Colonic mucosa (tissue), 4 donors: ENCODE measurements at regions not wholly inside any gene's neighbourhood (a gene's known extent, or its start where the extent isn't known, plus 50 kb on each side); places are given as distances from the start of the nearest gene placed in this dataset.

Experiments used
- DNase-seq: peaks from one replicate; pipeline ENCODE4 v3.0.0-alpha.2; 2020
- H3K27ac ChIP-seq: fragments of 200-600 bp; one replicate; pipeline ENCODE4 v1.8.0; 2021
- H3K27me3 ChIP-seq: fragments of 200-600 bp; one replicate; pipeline ENCODE4 v1.8.0; 2021
- H3K36me3 ChIP-seq: fragments of 200-600 bp; one replicate; pipeline ENCODE4 v1.8.0; 2021
- H3K4me1 ChIP-seq: fragments of 200-600 bp; one replicate; pipeline ENCODE4 v1.8.0; 2021; ENCODE audit warnings: mild to moderate bottlenecking
- H3K4me3 ChIP-seq: fragments of 200-600 bp; one replicate; pipeline ENCODE4 v1.8.0; 2021
- H3K9ac ChIP-seq, 2 donors: one replicate each; pipeline ENCODE4 v1.7.0; 2013; ENCODE audit warnings: control low read depth in 2 of 2, low read depth in 2 of 2, low read length in 2 of 2
- H3K9me3 ChIP-seq: fragments of 200-600 bp; one replicate; pipeline ENCODE4 v1.8.0; 2021
- intact Hi-C: fragments of 100-400 bp; cut with DNase I; formaldehyde crosslinking; loops from one replicate; pipeline ENCODE4 v1.14.1; 2022
- TF ChIP-seq, protein P1 (sequence below): fragments of 200-600 bp; IDR thresholded peaks from one replicate; pipeline ENCODE4 v1.8.0; 2022; ENCODE audit warnings: antibody characterized with exemption, mild to moderate bottlenecking
- donor health status: healthy.
- donor health status: DM: no; HTN: no; CAD: no.
- donor health status: DM: no; HTN: no; CAD: no.

GRCh38 chr7:21041252-21041651 is 254.6 kb upstream of the SP8 start:
- DNase-seq: no peak
- H3K4me3 ChIP-seq: no peak overlapping the region
- H3K27me3 ChIP-seq: no peaks in the 10 kb centered on the region
- no peak overlapping the region for H3K9ac ChIP-seq
- intact Hi-C loops: no loop called here
- H3K9me3 ChIP-seq: no peaks in the 10 kb centered on the region
- H3K4me1 ChIP-seq: no peaks in the 10 kb centered on the region
- H3K27ac ChIP-seq: no peak overlapping the region
- TF ChIP-seq, protein P1, sequence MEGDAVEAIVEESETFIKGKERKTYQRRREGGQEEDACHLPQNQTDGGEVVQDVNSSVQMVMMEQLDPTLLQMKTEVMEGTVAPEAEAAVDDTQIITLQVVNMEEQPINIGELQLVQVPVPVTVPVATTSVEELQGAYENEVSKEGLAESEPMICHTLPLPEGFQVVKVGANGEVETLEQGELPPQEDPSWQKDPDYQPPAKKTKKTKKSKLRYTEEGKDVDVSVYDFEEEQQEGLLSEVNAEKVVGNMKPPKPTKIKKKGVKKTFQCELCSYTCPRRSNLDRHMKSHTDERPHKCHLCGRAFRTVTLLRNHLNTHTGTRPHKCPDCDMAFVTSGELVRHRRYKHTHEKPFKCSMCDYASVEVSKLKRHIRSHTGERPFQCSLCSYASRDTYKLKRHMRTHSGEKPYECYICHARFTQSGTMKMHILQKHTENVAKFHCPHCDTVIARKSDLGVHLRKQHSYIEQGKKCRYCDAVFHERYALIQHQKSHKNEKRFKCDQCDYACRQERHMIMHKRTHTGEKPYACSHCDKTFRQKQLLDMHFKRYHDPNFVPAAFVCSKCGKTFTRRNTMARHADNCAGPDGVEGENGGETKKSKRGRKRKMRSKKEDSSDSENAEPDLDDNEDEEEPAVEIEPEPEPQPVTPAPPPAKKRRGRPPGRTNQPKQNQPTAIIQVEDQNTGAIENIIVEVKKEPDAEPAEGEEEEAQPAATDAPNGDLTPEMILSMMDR: no peak
- H3K36me3 ChIP-seq: no peaks in the 10 kb centered on the region

GRCh38 chr7:21041666-21042065 is 255.0 kb upstream of the SP8 start:
- no peak for DNase-seq
- H3K4me3 ChIP-seq: no peak overlapping the region
- TF ChIP-seq, protein P1: no peak
- no peaks in the 10 kb centered on the region for H3K9me3 ChIP-seq
- H3K9ac ChIP-seq: no peak overlapping the region
- no peak overlapping the region for H3K27ac ChIP-seq
- no peaks in the 10 kb centered on the region for H3K27me3 ChIP-seq
- intact Hi-C loops: no loop called here
- H3K36me3 ChIP-seq: no peaks in the 10 kb centered on the region
- H3K4me1 ChIP-seq: no peaks in the 10 kb centered on the region

GRCh38 chr7:21044384-21044783 is 257.7 kb upstream of the SP8 start:
- DNase-seq: no peak
- no peak overlapping the region for H3K27ac ChIP-seq
- TF ChIP-seq, protein P1: no peak
- no peaks in the 10 kb centered on the region for H3K27me3 ChIP-seq
- no peak overlapping the region for H3K9ac ChIP-seq
- no peaks in the 10 kb centered on the region for H3K36me3 ChIP-seq
- intact Hi-C loops: no loop called here
- H3K4me1 ChIP-seq: no peaks in the 10 kb centered on the region
- no peak overlapping the region for H3K4me3 ChIP-seq
- H3K9me3 ChIP-seq: no peaks in the 10 kb centered on the region

GRCh38 chr7:21044913-21045568 is 258.4 kb upstream of the SP8 start:
- H3K9ac ChIP-seq: no peak overlapping the region
- H3K36me3 ChIP-seq: no peaks in the 10 kb centered on the region
- H3K4me3 ChIP-seq: no peak overlapping the region
- no peaks in the 10 kb centered on the region for H3K4me1 ChIP-seq
- H3K9me3 ChIP-seq: no peaks in the 10 kb centered on the region
- no peaks in the 10 kb centered on the region for H3K27me3 ChIP-seq
- no peak for DNase-seq
- intact Hi-C loops: no loop called here
- TF ChIP-seq, protein P1: no peak
- H3K27ac ChIP-seq: no peak overlapping the region

DNA sequence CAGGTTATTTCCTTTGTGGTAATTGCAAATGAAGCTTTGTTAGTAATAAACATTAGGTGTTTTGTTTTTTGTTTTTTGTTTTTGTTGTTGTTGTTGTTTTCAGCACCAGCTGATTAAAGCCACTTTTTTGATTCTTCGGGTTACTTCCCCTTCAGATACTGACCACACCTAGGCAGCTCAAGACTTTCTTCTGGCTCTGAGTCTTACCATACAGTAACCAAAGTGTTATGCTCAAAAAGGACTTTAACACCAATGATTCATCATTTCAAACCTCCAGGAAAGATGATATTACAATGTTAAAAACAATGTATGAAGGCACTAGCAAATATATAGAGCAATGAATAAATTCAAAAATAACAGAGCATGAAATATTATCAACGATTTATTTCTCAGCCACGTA is 265.2 kb upstream of the SP8 start:
- Histone ChIP-seq H3K27me3 (no peaks in the 10 kb centered on the region), H3K4me1 (no peaks in the 10 kb centered on the region), H3K36me3 (no peaks in the 10 kb centered on the region), H3K4me3 (no peak overlapping the region), H3K27ac (no peak overlapping the region), H3K9me3 (no peaks in the 10 kb centered on the region), H3K9ac (no peak overlapping the region)
- DNase-seq: no peak
- TF ChIP-seq, protein P1: no peak
- intact Hi-C loops: no loop called here
